Mesenchymal stem cell (in vitro differentiated cells and primary cell): ENCODE measurements at regions not wholly inside any gene's neighbourhood (a gene's known extent, or its start where the extent isn't known, plus 50 kb on each side); places are given as distances from the start of the nearest gene placed in this dataset.

Experiments used
- DNase-seq: peaks from one replicate; pipeline ENCODE4 v3.0.0-alpha.2; 2013
- H2AFZ ChIP-seq: one replicate; pipeline ENCODE4 v1.6.1; 2013; ENCODE audit warnings: low read depth, mild to moderate bottlenecking, control low read depth, inconsistent platforms, low read length, moderate library complexity
- H2AK5ac ChIP-seq: 2 replicates; pipeline ENCODE4 v1.6.1; 2013; ENCODE audit warnings: low read length, moderate library complexity, mild to moderate bottlenecking, inconsistent platforms; ENCODE audit not compliant: severe bottlenecking
- H2BK120ac ChIP-seq: one replicate; pipeline ENCODE4 v1.6.1; 2013; ENCODE audit warnings: low read depth, mild to moderate bottlenecking, inconsistent platforms, low read length, moderate library complexity
- H2BK12ac ChIP-seq, 2 experiments: one replicate each; pipeline ENCODE4 v1.6.1; 2013; ENCODE audit warnings: inconsistent platforms in 2 of 2, low read length in 2 of 2, mild to moderate bottlenecking in 2 of 2, moderate library complexity in 2 of 2, control low read depth in 1 of 2
- H2BK15ac ChIP-seq: one replicate; pipeline ENCODE4 v1.6.1; 2013; ENCODE audit warnings: mild to moderate bottlenecking, low read depth, inconsistent platforms; ENCODE audit not compliant: poor library complexity, severe bottlenecking
- H2BK5ac ChIP-seq: 2 replicates; pipeline ENCODE4 v1.6.1; 2013; ENCODE audit warnings: low read depth, mild to moderate bottlenecking, low read length, control low read depth, inconsistent platforms; ENCODE audit not compliant: poor library complexity, severe bottlenecking
- H3K14ac ChIP-seq, 2 experiments: one replicate each; pipeline ENCODE4 v1.6.1; 2013; ENCODE audit warnings: inconsistent platforms in 2 of 2, low read length in 2 of 2, control low read depth in 1 of 2, mild to moderate bottlenecking in 1 of 2, moderate library complexity in 1 of 2
- H3K18ac ChIP-seq, 2 experiments: one replicate each; pipeline ENCODE4 v1.6.1; 2013; ENCODE audit warnings: inconsistent platforms in 2 of 2, low read length in 2 of 2, control low read depth in 1 of 2, low read depth in 1 of 2, mild to moderate bottlenecking in 1 of 2
- H3K23ac ChIP-seq, 2 experiments: one replicate each; pipeline ENCODE4 v1.6.1; 2013; ENCODE audit warnings: inconsistent platforms in 2 of 2, low read length in 2 of 2, mild to moderate bottlenecking in 2 of 2, moderate library complexity in 2 of 2, control low read depth in 1 of 2
- H3K27ac ChIP-seq: 2 replicates; pipeline ENCODE4 v1.5.1; 2013; ENCODE audit warnings: mild to moderate bottlenecking, moderate library complexity, low read length, control low read depth, inconsistent platforms; ENCODE audit not compliant: poor library complexity, severe bottlenecking
- H3K27me3 ChIP-seq, 2 experiments: 2 replicates each; pipeline versions ENCODE4 v1.6.1 to v1.7.0; 2013; ENCODE audit warnings: low read length in 2 of 2, mild to moderate bottlenecking in 2 of 2, moderate library complexity in 2 of 2, control low read depth in 1 of 2, inconsistent platforms in 1 of 2; ENCODE audit not compliant: control insufficient read depth in 1 of 2, insufficient read depth in 1 of 2
- H3K36me3 ChIP-seq, 2 experiments: 2 replicates each; pipeline versions ENCODE4 v1.6.1 to v1.7.0; 2013; ENCODE audit warnings: low read length in 2 of 2, control low read depth in 1 of 2, inconsistent platforms in 1 of 2, low read depth in 1 of 2, mild to moderate bottlenecking in 1 of 2; ENCODE audit not compliant: insufficient read depth in 2 of 2, control insufficient read depth in 1 of 2
- H3K4ac ChIP-seq, 2 experiments: one replicate each; pipeline ENCODE4 v1.6.1; 2013; ENCODE audit warnings: inconsistent platforms in 2 of 2, low read length in 2 of 2, mild to moderate bottlenecking in 2 of 2, moderate library complexity in 2 of 2, control low read depth in 1 of 2, low read depth in 1 of 2
- H3K4me1 ChIP-seq: 2 replicates; pipeline ENCODE4 v1.6.1; 2013; ENCODE audit warnings: low read depth, low read length, control low read depth; ENCODE audit not compliant: control insufficient read depth, insufficient read depth
- H3K4me2 ChIP-seq: 2 replicates; pipeline ENCODE4 v1.6.1; 2013; ENCODE audit warnings: low read length, mild to moderate bottlenecking, inconsistent platforms; ENCODE audit not compliant: poor library complexity, severe bottlenecking
- H3K4me3 ChIP-seq, 2 experiments: 2 replicates each; pipeline versions ENCODE4 v1.5.1 to v1.7.0; 2013; ENCODE audit warnings: low read length in 2 of 2, mild to moderate bottlenecking in 2 of 2, control low read depth in 1 of 2, low read depth in 1 of 2; ENCODE audit not compliant: insufficient read depth in 1 of 2
- H3K79me1 ChIP-seq: replicated peaks from 2 replicates; pipeline ENCODE4 v1.6.1; 2013; ENCODE audit warnings: mild to moderate bottlenecking, control low read depth, low read length, inconsistent platforms; ENCODE audit not compliant: poor library complexity, severe bottlenecking
- H3K9ac ChIP-seq: 2 replicates; pipeline ENCODE4 v1.7.0; 2013; ENCODE audit warnings: mild to moderate bottlenecking, low read length, moderate library complexity
- H3K9me3 ChIP-seq: 2 replicates; pipeline ENCODE4 v1.7.0; 2013; ENCODE audit warnings: mild to moderate bottlenecking, low read length; ENCODE audit not compliant: control insufficient read depth
- H4K8ac ChIP-seq: one replicate; pipeline ENCODE4 v1.6.1; 2013; ENCODE audit warnings: inconsistent platforms, mild to moderate bottlenecking, low read length, moderate library complexity
- H4K91ac ChIP-seq: one replicate; pipeline ENCODE4 v1.6.1; 2013; ENCODE audit warnings: mild to moderate bottlenecking, low read length, inconsistent platforms
- WGBS: methylation state at CpG from one replicate; pipeline ENCODE4 v1.1.7; 2013; ENCODE audit warnings: mixed read lengths; 5-methylcytosine and 5-hydroxymethylcytosine counted together

DNA sequence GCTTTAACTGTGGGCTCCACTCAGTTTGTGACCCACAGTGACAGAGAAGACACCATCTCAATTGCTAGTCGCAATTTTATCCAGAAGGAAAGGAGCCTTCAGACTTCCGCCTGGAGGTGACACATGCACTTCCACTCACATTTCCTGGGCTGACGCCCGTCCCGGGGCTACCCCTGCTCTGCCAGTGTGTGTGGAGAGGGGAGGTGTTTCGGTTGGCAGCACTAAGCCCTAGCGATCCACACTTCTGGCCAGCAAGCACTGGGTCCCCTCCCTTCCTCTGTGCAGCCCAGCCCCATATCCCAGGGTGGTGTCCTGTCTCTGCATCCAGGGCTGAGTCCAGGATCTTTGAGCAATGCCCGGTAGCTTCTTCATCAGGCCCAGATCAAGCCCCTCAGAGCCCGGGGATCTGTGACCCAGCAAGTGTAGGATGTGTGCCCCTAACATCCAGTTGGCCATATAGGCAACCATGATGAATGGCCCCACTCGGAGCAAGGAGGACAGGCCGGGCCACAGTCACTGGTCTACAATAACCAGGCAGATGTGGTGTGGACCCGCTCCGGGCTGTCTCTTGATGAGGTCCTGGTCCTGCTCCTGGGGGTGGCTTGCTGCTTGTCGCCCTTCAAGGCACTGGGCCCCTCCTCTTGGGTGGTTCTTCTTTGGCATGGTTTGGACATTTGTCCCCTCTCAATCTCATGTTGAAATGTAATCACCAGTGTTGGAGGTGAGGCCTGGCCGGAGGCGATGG is 141.9 kb upstream of the SPACA7 start:
- H3K79me1 ChIP-seq, result no peaks in the 10 kb centered on the region
- no peaks in the 10 kb centered on the region for H3K36me3 ChIP-seq
- H2BK120ac ChIP-seq, result no peak overlapping the region
- H3K4me3 ChIP-seq, result no peak overlapping the region
- H3K4me1 ChIP-seq, result no peaks in the 10 kb centered on the region
- H3K27me3 ChIP-seq, result no peaks in the 10 kb centered on the region
- H3K18ac ChIP-seq, result no peak overlapping the region
- no peak overlapping the region for H3K4ac ChIP-seq
- H4K91ac ChIP-seq, result no peak overlapping the region
- H4K8ac ChIP-seq, result no peak overlapping the region
- no peak overlapping the region for H2BK15ac ChIP-seq
- H3K9me3 ChIP-seq, result peaks cover 5% of the 10 kb centered on the region
- no peak overlapping the region for H3K4me2 ChIP-seq
- H3K23ac ChIP-seq, result no peak overlapping the region
- DNase-seq, result no peak
- H3K14ac ChIP-seq, result no peak overlapping the region
- H3K27ac ChIP-seq, result no peak overlapping the region
- no peak overlapping the region for H2AK5ac ChIP-seq
- no peak overlapping the region for H2AFZ ChIP-seq
- no peak overlapping the region for H2BK12ac ChIP-seq
- no peak overlapping the region for H3K9ac ChIP-seq
- no peak overlapping the region for H2BK5ac ChIP-seq
- WGBS, result 81% methylated on average over 15 of the region's 16 CpGs

DNA sequence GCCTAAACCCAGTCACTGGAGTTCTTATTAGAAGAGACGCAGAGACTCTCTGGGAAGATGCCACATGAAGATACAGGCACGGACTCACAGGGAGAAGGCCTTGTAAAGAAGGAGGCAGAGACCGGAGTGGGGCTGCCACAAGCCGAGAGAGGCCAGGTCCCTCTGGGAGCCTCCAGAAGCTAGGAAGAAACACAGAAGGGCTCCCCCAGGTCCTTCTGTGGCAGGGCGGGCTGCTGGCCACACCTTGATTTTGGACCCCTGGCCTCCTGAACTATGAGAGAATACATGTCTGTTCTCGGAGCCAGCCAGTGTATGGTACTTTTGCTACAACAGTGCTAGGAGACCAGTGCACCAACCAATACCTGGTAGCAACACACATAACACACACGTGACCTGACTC is 140.1 kb upstream of the SPACA7 start:
- Histone ChIP-seq H3K9me3 (peaks cover 9% of the 10 kb centered on the region), H3K9ac (no peak overlapping the region), H4K91ac (no peak overlapping the region), H3K23ac (no peak overlapping the region), H3K79me1 (no peaks in the 10 kb centered on the region), H2BK5ac (no peak overlapping the region), H2BK15ac (no peak overlapping the region), H3K14ac (no peak overlapping the region), H3K36me3 (no peaks in the 10 kb centered on the region), H3K4ac (no peak overlapping the region), H4K8ac (no peak overlapping the region), H2AFZ (no peak overlapping the region), H3K18ac (no peak overlapping the region), H3K27me3 (no peaks in the 10 kb centered on the region), H2AK5ac (no peak overlapping the region), H3K4me1 (no peaks in the 10 kb centered on the region), H3K4me2 (no peak overlapping the region), H3K4me3 (no peak overlapping the region), H2BK120ac (no peak overlapping the region), H3K27ac (no peak overlapping the region), H2BK12ac (no peak overlapping the region)
- no peak for DNase-seq
- 73% methylated on average over 7 of the region's 7 CpGs for WGBS

- no peak overlapping the region for H2AK5ac ChIP-seq
- no peaks in the 10 kb centered on the region for H3K4me1 ChIP-seq
- no peak overlapping the region for H3K4me2 ChIP-seq
- H2BK12ac ChIP-seq, result no peak overlapping the region
- H3K18ac ChIP-seq, result no peak overlapping the region
- no peak overlapping the region for H3K9ac ChIP-seq
- H2BK5ac ChIP-seq, result no peak overlapping the region
- peaks cover 9% of the 10 kb centered on the region for H3K9me3 ChIP-seq
- no peaks in the 10 kb centered on the region for H3K36me3 ChIP-seq
- H2AFZ ChIP-seq, result no peak overlapping the region
- no peak overlapping the region for H2BK120ac ChIP-seq
- no peak for DNase-seq
- no peak overlapping the region for H3K14ac ChIP-seq
- no peak overlapping the region for H4K91ac ChIP-seq
- no peak overlapping the region for H3K4me3 ChIP-seq
- 88% methylated on average over 9 of the region's 11 CpGs for WGBS
- no peaks in the 10 kb centered on the region for H3K27me3 ChIP-seq
- no peak overlapping the region for H3K4ac ChIP-seq
- no peak overlapping the region for H3K23ac ChIP-seq
- no peak overlapping the region for H2BK15ac ChIP-seq
- H3K27ac ChIP-seq, result no peak overlapping the region
- H4K8ac ChIP-seq, result no peak overlapping the region
- no peaks in the 10 kb centered on the region for H3K79me1 ChIP-seq
Observed at GRCh38 chr13:112236539-112237197, 139.5 kb upstream of the SPACA7 start.

- no peaks in the 10 kb centered on the region for H3K27me3 ChIP-seq
- H3K4me2 ChIP-seq, result no peak overlapping the region
- no peak overlapping the region for H3K27ac ChIP-seq
- no peak overlapping the region for H3K9ac ChIP-seq
- H4K91ac ChIP-seq, result no peak overlapping the region
- no peak for DNase-seq
- no peak overlapping the region for H2BK12ac ChIP-seq
- H3K18ac ChIP-seq, result no peak overlapping the region
- no peaks in the 10 kb centered on the region for H3K36me3 ChIP-seq
- H3K4me1 ChIP-seq, result no peaks in the 10 kb centered on the region
- H2AK5ac ChIP-seq, result no peak overlapping the region
- no peak overlapping the region for H2AFZ ChIP-seq
- no peak overlapping the region for H4K8ac ChIP-seq
- 83% methylated on average over 15 of the region's 18 CpGs for WGBS
- peaks cover 9% of the 10 kb centered on the region for H3K9me3 ChIP-seq
- no peak overlapping the region for H2BK15ac ChIP-seq
- no peak overlapping the region for H3K14ac ChIP-seq
- no peak overlapping the region for H3K23ac ChIP-seq
- no peak overlapping the region for H2BK5ac ChIP-seq
- H2BK120ac ChIP-seq, result no peak overlapping the region
- H3K79me1 ChIP-seq, result no peaks in the 10 kb centered on the region
- H3K4ac ChIP-seq, result no peak overlapping the region
- H3K4me3 ChIP-seq, result no peak overlapping the region
Observed at GRCh38 chr13:112238436-112238995, 137.6 kb upstream of the SPACA7 start.
